HCT116 (cell line): ENCODE measurements at regions not wholly inside any gene's neighbourhood (a gene's known extent, or its start where the extent isn't known, plus 50 kb on each side); places are given as distances from the start of the nearest gene placed in this dataset.

Experiments
- ATAC-seq: fragments of 200-7000 bp; cut with Tn5 transposase; 2 replicates; pipeline ENCODE4 v1.9.1; 2020; ENCODE audit warnings: mild to moderate bottlenecking, moderate library complexity
- BruUV-seq: library from RNA; stranded (reverse); fragments of 400-500 nt; replicated peaks from 2 replicates; lab custom pipeline; 2021; lab: Mats Ljungman, UMichigan
- CTCF ChIA-PET: fragments of 300-600 bp; sonication (Branson Sonifier 250); formaldehyde crosslinking; loops from one replicate; lab custom pipeline; 2021; ENCODE audit warnings: antibody characterized with exemption; lab: Charles Lee
- POLR2A ChIA-PET: fragments of 300-600, 350-600 bp; sonication (Branson Sonifier 250); formaldehyde crosslinking; loops from one replicate; lab custom pipeline; 2021; ENCODE audit warnings: antibody characterized with exemption; lab: Charles Lee
- RAD21 ChIA-PET, 2 experiments: fragments of 300-600 bp; sonication (Branson Sonifier 250); formaldehyde crosslinking; loops; one replicate each; lab custom pipeline; 2023; ENCODE audit warnings: low total read pairs in 2 of 2; ENCODE audit not compliant: uncharacterized antibody in 2 of 2, unreplicated experiment in 2 of 2, low non-redundant PET in 1 of 2; lab: Charles Lee
- DNase-seq: peaks from one replicate; pipeline ENCODE4 v3.0.0-alpha.2; 2010; ENCODE audit warnings: low read depth, low spot score
- H2AFZ ChIP-seq: fragments of 200-600 bp; shearing (Covaris generic), sonication (generic); 2 replicates; pipeline ENCODE4 v1.6.1; 2017; ENCODE audit warnings: low read depth, mixed run types, mixed read lengths, antibody characterized with exemption, low read length; ENCODE audit not compliant: poor library complexity, severe bottlenecking
- H3K27ac ChIP-seq: 2 replicates; pipeline ENCODE4 v1.5.1; 2012; ENCODE audit warnings: low read depth, low read length
- H3K27me3 ChIP-seq: fragments of 200-600 bp; sonication (generic); 2 replicates; pipeline ENCODE4 v1.6.1; 2016; ENCODE audit warnings: mixed run types, low read length, mixed read lengths; ENCODE audit not compliant: insufficient read depth
- H3K36me3 ChIP-seq, 2 experiments: fragments of 200-500 bp in 1 of 2; fragments of 200-600 bp in 1 of 2; sonication (Bioruptor generic) in 1 of 2; sonication (generic) in 1 of 2; 2 replicates each; pipeline versions ENCODE4 v1.5.1 to v1.6.1; 2014 to 2016; ENCODE audit warnings: low read length in 2 of 2, inconsistent platforms in 1 of 2, mixed read lengths in 1 of 2, mixed run types in 1 of 2; ENCODE audit not compliant: insufficient read depth in 2 of 2, control insufficient read depth in 1 of 2
- H3K4me1 ChIP-seq, 2 experiments: fragments of 200-600 bp in 1 of 2; sonication (generic) in 1 of 2; 2 replicates each; pipeline versions ENCODE4 v1.5.1 to v1.6.1; 2012 to 2017; ENCODE audit warnings: low read length in 2 of 2, inconsistent platforms in 1 of 2, mild to moderate bottlenecking in 1 of 2, mixed read lengths in 1 of 2, mixed run types in 1 of 2, moderate library complexity in 1 of 2; ENCODE audit not compliant: insufficient read depth in 2 of 2, control insufficient read depth in 1 of 2
- H3K4me2 ChIP-seq: fragments of 200-600 bp; sonication (generic); 2 replicates; pipeline ENCODE4 v1.6.1; 2017; ENCODE audit warnings: mixed run types, low read length, mixed read lengths
- H3K4me3 ChIP-seq, 2 experiments: fragments of 200-600 bp in 1 of 2; sonication (generic) in 1 of 2; replicated peaks in 1 of 2; 2 replicates each; pipeline ENCODE4 v1.5.1; 2011 to 2016; ENCODE audit warnings: low read length in 2 of 2, control low read depth in 1 of 2, low read depth in 1 of 2, mild to moderate bottlenecking in 1 of 2, mixed read lengths in 1 of 2, mixed run types in 1 of 2
- H3K79me2 ChIP-seq: fragments of 200-600 bp; sonication (generic); 2 replicates; pipeline ENCODE4 v1.6.1; 2017; ENCODE audit warnings: mild to moderate bottlenecking, mixed run types, low read length, moderate library complexity, mixed read lengths; ENCODE audit not compliant: insufficient read depth
- H3K9ac ChIP-seq: fragments of 200-600 bp; sonication (generic); 2 replicates; pipeline ENCODE4 v1.6.1; 2016; ENCODE audit warnings: low read length, mixed read lengths
- H3K9me2 ChIP-seq: fragments of 200-600 bp; sonication (generic), shearing (Covaris generic); 2 replicates; pipeline ENCODE4 v1.6.1; 2017; ENCODE audit warnings: mixed run types, mild to moderate bottlenecking, moderate library complexity; ENCODE audit not compliant: insufficient read depth
- H3K9me3 ChIP-seq, 2 experiments: fragments of 200-500 bp in 1 of 2; fragments of 200-600 bp in 1 of 2; sonication (Bioruptor generic) in 1 of 2; sonication (generic) in 1 of 2; 2 replicates each; pipeline ENCODE4 v1.6.1; 2014 to 2017; ENCODE audit warnings: low read length in 2 of 2, mixed read lengths in 2 of 2, inconsistent platforms in 1 of 2, low read depth in 1 of 2, mild to moderate bottlenecking in 1 of 2, mixed run types in 1 of 2, moderate library complexity in 1 of 2; ENCODE audit not compliant: control insufficient read depth in 1 of 2, insufficient read depth in 1 of 2
- H4K20me1 ChIP-seq: fragments of 200-600 bp; sonication (generic), shearing (Covaris generic); 2 replicates; pipeline ENCODE4 v1.6.1; 2017; ENCODE audit warnings: mixed run types, mild to moderate bottlenecking, moderate library complexity; ENCODE audit not compliant: insufficient read depth
- CBX3 ChIP-seq: IDR thresholded peaks from 2 replicates; pipeline ENCODE4 v1.6.1; 2012; ENCODE audit warnings: low read depth
- CEBPB ChIP-seq: IDR thresholded peaks from 2 replicates; pipeline ENCODE4 v1.6.1; 2012; ENCODE audit warnings: low read depth
- EGR1 ChIP-seq: IDR thresholded peaks from 2 replicates; pipeline ENCODE4 v1.6.1; 2012; ENCODE audit warnings: low read depth
- ELF1 ChIP-seq: IDR thresholded peaks from 2 replicates; pipeline ENCODE4 v1.6.1; 2012; ENCODE audit warnings: low read depth, borderline replicate concordance
- EZH2 ChIP-seq: fragments of 200-600 bp; sonication (generic); IDR thresholded peaks from 2 replicates; pipeline ENCODE4 v1.6.1; 2017; ENCODE audit warnings: antibody characterized with exemption, mixed run types
- FOSL1 ChIP-seq: IDR thresholded peaks from 2 replicates; pipeline ENCODE4 v1.6.1; 2012; ENCODE audit warnings: low read depth
- JUND ChIP-seq: IDR thresholded peaks from 2 replicates; pipeline ENCODE4 v1.6.1; 2012
- POLR2A ChIP-seq: IDR thresholded peaks from 2 replicates; pipeline ENCODE4 v1.7.0; 2011; ENCODE audit warnings: borderline replicate concordance; ENCODE audit not compliant: insufficient read depth, insufficient read length; ENCODE audit errors: extremely low read depth
- POLR2AphosphoS5 ChIP-seq: IDR thresholded peaks from 2 replicates; pipeline ENCODE4 v1.6.1; 2011; ENCODE audit warnings: mild to moderate bottlenecking, low read depth, low read length, moderate library complexity
- RAD21 ChIP-seq: IDR thresholded peaks from 2 replicates; pipeline ENCODE4 v1.6.1; 2012; ENCODE audit warnings: low read depth, mild to moderate bottlenecking
- SIN3A ChIP-seq: IDR thresholded peaks from 2 replicates; pipeline ENCODE4 v1.6.1; 2012; ENCODE audit warnings: low read depth
- SRF ChIP-seq: IDR thresholded peaks from 2 replicates; pipeline ENCODE4 v1.6.1; 2012; ENCODE audit warnings: low read depth
- TCF7L2 ChIP-seq: IDR thresholded peaks from 2 replicates; pipeline ENCODE4 v1.7.0; 2011; ENCODE audit warnings: borderline replicate concordance, inconsistent platforms; ENCODE audit not compliant: insufficient read depth, insufficient read length; ENCODE audit errors: extremely low read depth
- ZFX ChIP-seq: fragments of 450-650 bp; IDR thresholded peaks from 2 replicates; pipeline ENCODE4 v1.6.1; 2017
- ZNF274 ChIP-seq: fragments of 200-500 bp; sonication (Bioruptor generic); IDR thresholded peaks from 2 replicates; pipeline ENCODE4 v1.6.1; 2014; ENCODE audit warnings: mild to moderate bottlenecking, low read depth, low read length, inconsistent platforms
- intact Hi-C: fragments of 100-400 bp; cut with micrococcal nuclease; formaldehyde crosslinking; loops from 2 replicates; pipeline ENCODE4 v1.10.0; 2022
- TF ChIP-seq, protein P1 (sequence below): IDR thresholded peaks from 2 replicates; pipeline ENCODE4 v1.6.1; 2012
- TF ChIP-seq, protein P2 (sequence below): IDR thresholded peaks from 2 replicates; pipeline ENCODE4 v1.6.1; 2012
- TF ChIP-seq, protein P3 (sequence below): IDR thresholded peaks from 2 replicates; pipeline ENCODE4 v1.6.1; 2011; ENCODE audit warnings: mild to moderate bottlenecking, low read length, moderate library complexity; ENCODE audit not compliant: insufficient replicate concordance; ENCODE audit errors: extremely low read depth

DNA sequence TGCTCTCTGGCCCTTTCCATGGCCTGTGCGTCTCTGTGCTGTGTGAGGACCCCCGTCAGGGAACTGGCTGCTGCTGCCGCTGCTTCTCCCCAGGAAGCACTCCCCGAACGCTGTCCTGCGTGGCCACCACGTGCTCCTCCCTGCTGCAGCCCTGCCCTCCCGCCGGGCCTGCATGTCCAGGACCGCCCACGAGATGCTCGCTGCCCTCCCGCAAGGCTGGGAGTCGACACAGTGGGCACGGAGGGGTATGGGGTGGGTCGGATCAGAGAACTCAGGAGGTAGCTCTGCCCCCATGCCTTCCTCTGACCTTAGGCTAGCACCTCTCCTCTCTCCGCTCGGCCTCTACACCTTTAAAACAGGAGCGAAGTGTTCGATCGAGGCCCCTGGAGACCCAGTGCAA is 171.9 kb upstream of the AJAP1 start:
- POLR2A ChIA-PET = no interaction called here
- H3K27me3 ChIP-seq = no peaks in the 10 kb centered on the region
- CTCF ChIA-PET = no interaction called here

More for the DNA sequence above, 171.9 kb upstream of the AJAP1 start:
- intact Hi-C loops = no loop called here
- H4K20me1 ChIP-seq = no peaks in the 10 kb centered on the region
- H3K4me2 ChIP-seq = no peak overlapping the region
- no peak overlapping the region for H3K9ac ChIP-seq
- no peaks in the 10 kb centered on the region for H3K79me2 ChIP-seq
- ATAC-seq = no peak
- RAD21 ChIA-PET = no interaction called here
- no peak for DNase-seq
- H3K4me3 ChIP-seq = no peak overlapping the region
- no peak overlapping the region for H2AFZ ChIP-seq
- BruUV-seq = no TSS peak
- H3K9me2 ChIP-seq = no peaks in the 10 kb centered on the region
- no peaks in the 10 kb centered on the region for H3K9me3 ChIP-seq
- no peak overlapping the region for H3K27ac ChIP-seq
- TF ChIP-seq POLR2A (no peak), CEBPB (no peak), SRF (no peak), EZH2 (no peak), RAD21 (no peak), POLR2AphosphoS5 (no peak), ZNF274 (no peak), CBX3 (no peak), JUND (no peak), TCF7L2 (no peak), SIN3A (no peak), EGR1 (no peak), ELF1 (no peak), FOSL1 (no peak), ZFX (no peak)
- TF ChIP-seq, protein P1, sequence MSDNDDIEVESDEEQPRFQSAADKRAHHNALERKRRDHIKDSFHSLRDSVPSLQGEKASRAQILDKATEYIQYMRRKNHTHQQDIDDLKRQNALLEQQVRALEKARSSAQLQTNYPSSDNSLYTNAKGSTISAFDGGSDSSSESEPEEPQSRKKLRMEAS = no peak
- TF ChIP-seq, protein P2, sequence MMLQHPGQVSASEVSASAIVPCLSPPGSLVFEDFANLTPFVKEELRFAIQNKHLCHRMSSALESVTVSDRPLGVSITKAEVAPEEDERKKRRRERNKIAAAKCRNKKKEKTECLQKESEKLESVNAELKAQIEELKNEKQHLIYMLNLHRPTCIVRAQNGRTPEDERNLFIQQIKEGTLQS = no peak
- TF ChIP-seq, protein P3, sequence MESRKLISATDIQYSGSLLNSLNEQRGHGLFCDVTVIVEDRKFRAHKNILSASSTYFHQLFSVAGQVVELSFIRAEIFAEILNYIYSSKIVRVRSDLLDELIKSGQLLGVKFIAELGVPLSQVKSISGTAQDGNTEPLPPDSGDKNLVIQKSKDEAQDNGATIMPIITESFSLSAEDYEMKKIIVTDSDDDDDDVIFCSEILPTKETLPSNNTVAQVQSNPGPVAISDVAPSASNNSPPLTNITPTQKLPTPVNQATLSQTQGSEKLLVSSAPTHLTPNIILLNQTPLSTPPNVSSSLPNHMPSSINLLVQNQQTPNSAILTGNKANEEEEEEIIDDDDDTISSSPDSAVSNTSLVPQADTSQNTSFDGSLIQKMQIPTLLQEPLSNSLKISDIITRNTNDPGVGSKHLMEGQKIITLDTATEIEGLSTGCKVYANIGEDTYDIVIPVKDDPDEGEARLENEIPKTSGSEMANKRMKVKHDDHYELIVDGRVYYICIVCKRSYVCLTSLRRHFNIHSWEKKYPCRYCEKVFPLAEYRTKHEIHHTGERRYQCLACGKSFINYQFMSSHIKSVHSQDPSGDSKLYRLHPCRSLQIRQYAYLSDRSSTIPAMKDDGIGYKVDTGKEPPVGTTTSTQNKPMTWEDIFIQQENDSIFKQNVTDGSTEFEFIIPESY = no peak
- no peaks in the 10 kb centered on the region for H3K4me1 ChIP-seq
- no peaks in the 10 kb centered on the region for H3K36me3 ChIP-seq
